Endothelial cell of umbilical vein (primary cell): ENCODE measurements at regions not wholly inside any gene's neighbourhood (a gene's known extent, or its start where the extent isn't known, plus 50 kb on each side); places are given as distances from the start of the nearest gene placed in this dataset.

Source experiments
- BruUV-seq: library from RNA; stranded (reverse); fragments of 400-500 nt; replicated peaks from 2 replicates; lab custom pipeline; 2021; lab: Mats Ljungman, UMichigan
- CTCF ChIA-PET: fragments of 300-600, 350-600 bp; sonication (Branson Sonifier 250); formaldehyde crosslinking; loops from one replicate; lab custom pipeline; 2021; ENCODE audit warnings: antibody characterized with exemption, inconsistent platforms; lab: Charles Lee
- POLR2A ChIA-PET: fragments of 300-600, 350-600 bp; sonication (Branson Sonifier 250); formaldehyde crosslinking; loops from one replicate; lab custom pipeline; 2021; ENCODE audit warnings: antibody characterized with exemption, inconsistent platforms; lab: Charles Lee
- DNase-seq: peaks from one replicate; pipeline ENCODE4 v3.0.0-alpha.2; 2011; ENCODE audit warnings: low read depth, low spot score
- FAIRE-seq: peaks from 2 replicates; lab custom pipeline; 2011; peaks lifted over from hg19 to GRCh38; lab: Jason Lieb, UNC
- H2AFZ ChIP-seq: 2 replicates; pipeline ENCODE4 v1.6.0; 2012; ENCODE audit warnings: low read depth, low read length, control low read depth, inconsistent platforms
- H3K27ac ChIP-seq: 2 replicates; pipeline ENCODE4 v1.5.1; 2011; ENCODE audit warnings: low read depth, mild to moderate bottlenecking, control low read depth, low read length, moderate library complexity; ENCODE audit not compliant: insufficient read depth
- H3K27me3 ChIP-seq, 2 experiments: 2 replicates each; pipeline versions ENCODE4 v1.6.0 to v1.6.1; 2011; ENCODE audit warnings: low read length in 2 of 2, mixed read lengths in 1 of 2; ENCODE audit not compliant: control insufficient read depth in 2 of 2, insufficient read depth in 2 of 2
- H3K36me3 ChIP-seq, 2 experiments: 2 replicates in 1 of 2; 3 replicates in 1 of 2; pipeline ENCODE4 v1.5.1; 2011; ENCODE audit warnings: low read length in 2 of 2, mild to moderate bottlenecking in 1 of 2, moderate library complexity in 1 of 2; ENCODE audit not compliant: control insufficient read depth in 2 of 2, insufficient read depth in 2 of 2; ENCODE audit errors: extremely low read depth in 1 of 2
- H3K4me1 ChIP-seq: 3 replicates; pipeline ENCODE4 v1.5.1; 2011; ENCODE audit warnings: mild to moderate bottlenecking, low read length; ENCODE audit not compliant: control insufficient read depth, insufficient read depth; ENCODE audit errors: extremely low read depth
- H3K4me2 ChIP-seq: 2 replicates; pipeline ENCODE4 v1.6.1; 2011; ENCODE audit warnings: low read length, control low read depth, mixed read lengths; ENCODE audit not compliant: insufficient read depth
- H3K4me3 ChIP-seq, 3 experiments: fragments of 200-600 bp in 1 of 3; sonication (generic), shearing (Covaris generic) in 1 of 3; replicated peaks in 1 of 3; 2 replicates each; pipeline ENCODE4 v1.5.1; 2011 to 2016; ENCODE audit warnings: control low read depth in 3 of 3, low read length in 3 of 3, mild to moderate bottlenecking in 2 of 3, inconsistent platforms in 1 of 3, low read depth in 1 of 3, moderate library complexity in 1 of 3; ENCODE audit not compliant: insufficient read depth in 1 of 3
- H3K79me2 ChIP-seq: 2 replicates; pipeline ENCODE4 v1.6.0; 2012; ENCODE audit warnings: low read length, inconsistent platforms; ENCODE audit not compliant: control insufficient read depth, insufficient read depth
- H3K9ac ChIP-seq: replicated peaks from 2 replicates; pipeline ENCODE3; 2011; ENCODE audit warnings: low read length, control low read depth; ENCODE audit not compliant: insufficient read depth; ENCODE audit errors: extremely low read depth
- H3K9me1 ChIP-seq: replicated peaks from 3 replicates; pipeline ENCODE4 v1.6.0; 2011; ENCODE audit warnings: mild to moderate bottlenecking, low read length; ENCODE audit not compliant: control insufficient read depth, insufficient read depth; ENCODE audit errors: extremely low read depth
- H3K9me3 ChIP-seq: replicated peaks from 2 replicates; pipeline ENCODE4 v1.5.1; 2012; ENCODE audit warnings: low read length, inconsistent platforms; ENCODE audit not compliant: control insufficient read depth, insufficient read depth
- H4K20me1 ChIP-seq: replicated peaks from 2 replicates; pipeline ENCODE3; 2011; ENCODE audit warnings: mild to moderate bottlenecking, low read length; ENCODE audit not compliant: control insufficient read depth, insufficient read depth; ENCODE audit errors: extremely low read depth
- EZH2 ChIP-seq: IDR thresholded peaks from 2 replicates; pipeline ENCODE4 v1.6.1; 2012; ENCODE audit warnings: borderline replicate concordance, low read depth, mild to moderate bottlenecking, moderate library complexity, low read length, inconsistent platforms; ENCODE audit not compliant: severe bottlenecking
- JUN ChIP-seq: IDR thresholded peaks from 2 replicates; pipeline ENCODE4 v1.6.1; 2011; ENCODE audit warnings: borderline replicate concordance, low read depth; ENCODE audit not compliant: insufficient read length, insufficient read depth
- POLR2A ChIP-seq: IDR thresholded peaks from 2 replicates; pipeline ENCODE4 v1.6.1; 2012; ENCODE audit warnings: low read depth, mild to moderate bottlenecking, control low read depth, low read length
- dilution Hi-C: fragments of 300-500 bp; cut with MboI; formaldehyde crosslinking; loops from one replicate; pipeline ENCODE4 v1.15.0; 2019; ENCODE audit warnings: low sequenced_read_pairs; ENCODE audit not compliant: extremely low pct_ligation_motif_present
- intact Hi-C: fragments of 100-400 bp; cut with micrococcal nuclease; formaldehyde crosslinking; loops from one replicate; pipeline ENCODE4 v1.10.0; 2022

GRCh38 chr17:68197091-68197996 is 50.5 kb upstream of the AMZ2 start:
- Histone ChIP-seq H3K9me3 (no peaks in the 10 kb centered on the region), H3K27me3 (peaks cover 46 to 69% of the 10 kb centered on the region in 2 experiments), H3K4me3 (no peak overlapping the region), H3K9me1 (no peaks in the 10 kb centered on the region), H3K9ac (no peak overlapping the region), H3K4me2 (no peak overlapping the region), H3K79me2 (no peaks in the 10 kb centered on the region), H3K4me1 (peaks cover 12% of the 10 kb centered on the region), H4K20me1 (no peaks in the 10 kb centered on the region), H3K36me3 (no peaks in the 10 kb centered on the region), H3K27ac (no peak overlapping the region), H2AFZ (no peak overlapping the region)
- no TSS peak for BruUV-seq
- TF ChIP-seq POLR2A (no peak), EZH2 (peak; percentile 71)
- POLR2A ChIA-PET = no interaction called here
- dilution Hi-C loops = no loop called here
- DNase-seq = no peak
- intact Hi-C loops = loop anchor here (2.0 kb wide), 1 partner anchor 25 kb away; no protein-coding TSS in a partner anchor
- CTCF ChIA-PET = interaction anchor here (0.9 kb wide), 1 partner anchor 269 kb away, joined by 3 read pairs; no protein-coding TSS in a partner anchor
- no peak for FAIRE-seq

- peaks cover 12% of the 10 kb centered on the region for H3K4me1 ChIP-seq
- intact Hi-C loops (loop anchor here (2.0 kb wide), 1 partner anchor 25 kb away; no protein-coding TSS in a partner anchor), dilution Hi-C loops (no loop called here)
- no peak overlapping the region for H3K4me3 ChIP-seq
- no peaks in the 10 kb centered on the region for H3K9me3 ChIP-seq
- no peaks in the 10 kb centered on the region for H3K79me2 ChIP-seq
- no peak overlapping the region for H2AFZ ChIP-seq
- CTCF ChIA-PET = interaction anchor here (0.7 to 3.4 kb wide), 4 partner anchors 21 to 268 kb away, joined by 3 to 15 read pairs (median 7); partner anchors contain the start of gene WIPI1
- no peak overlapping the region for H3K9ac ChIP-seq
- no peaks in the 10 kb centered on the region for H3K36me3 ChIP-seq
- H3K4me2 ChIP-seq = no peak overlapping the region
- POLR2A ChIA-PET = no interaction called here
- no peaks in the 10 kb centered on the region for H3K9me1 ChIP-seq
- FAIRE-seq (peak; percentile 15), DNase-seq (no peak)
- TF ChIP-seq JUN = no peak
- H3K27ac ChIP-seq = no peak overlapping the region
- peaks cover 44 to 60% of the 10 kb centered on the region in 2 experiments for H3K27me3 ChIP-seq
- BruUV-seq = no TSS peak
- no peaks in the 10 kb centered on the region for H4K20me1 ChIP-seq
Observed at GRCh38 chr17:68197997-68198930, 49.6 kb upstream of the AMZ2 start.
